Sigmoid colon (tissue), 6 donors: ENCODE measurements at regions not wholly inside any gene's neighbourhood (a gene's known extent, or its start where the extent isn't known, plus 50 kb on each side); places are given as distances from the start of the nearest gene placed in this dataset.

Experiments
- DNase-seq: peaks from one replicate; pipeline ENCODE4 v3.0.0-alpha.2; 2019
- H3K27ac ChIP-seq, 4 donors: fragments of 200-600 bp; sonication (generic); one replicate each; pipeline ENCODE4 v1.5.1; 2016 to 2019; ENCODE audit warnings: mild to moderate bottlenecking in 1 of 4
- H3K27me3 ChIP-seq, 3 donors: fragments of 200-600 bp; sonication (generic); one replicate each; pipeline ENCODE4 v1.5.1; 2019; ENCODE audit warnings: mild to moderate bottlenecking in 1 of 3
- H3K36me3 ChIP-seq, 4 donors: fragments of 200-600 bp; sonication (generic); one replicate each; pipeline ENCODE4 v1.5.1; 2016 to 2019
- H3K4me1 ChIP-seq, 4 donors: fragments of 200-600 bp; sonication (generic); one replicate each; pipeline ENCODE4 v1.5.1; 2017 to 2019
- H3K4me3 ChIP-seq, 4 donors: fragments of 200-600 bp; sonication (generic); one replicate each; pipeline ENCODE4 v1.5.1; 2017 to 2019; ENCODE audit warnings: mild to moderate bottlenecking in 2 of 4, moderate library complexity in 1 of 4
- H3K9me3 ChIP-seq, 4 donors: fragments of 200-600 bp in 3 of 4; sonication (generic) in 3 of 4; one replicate each; pipeline versions ENCODE4 v1.5.1 to v1.6.1; 2013 to 2019
- CTCF ChIP-seq, 4 experiments: fragments of 450-650 bp in 3 of 4; fragments of 200-600 bp in 1 of 4; IDR thresholded peaks; one replicate each; pipeline ENCODE4 v1.5.1; 2016 to 2019; ENCODE audit warnings: antibody characterized with exemption in 4 of 4, mild to moderate bottlenecking in 3 of 4, moderate library complexity in 2 of 4
- EP300 ChIP-seq, 4 donors: sonication (generic); formaldehyde crosslinking; IDR thresholded peaks; one replicate each; pipeline ENCODE4 v1.6.1; 2017; ENCODE audit warnings: antibody characterized with exemption in 4 of 4
- POLR2A ChIP-seq, 2 donors: fragments of 450-650 bp; IDR thresholded peaks; one replicate each; pipeline ENCODE4 v1.6.1; 2016; ENCODE audit warnings: antibody characterized with exemption in 2 of 2, mild to moderate bottlenecking in 2 of 2, moderate library complexity in 2 of 2
- POLR2AphosphoS5 ChIP-seq, 4 donors: sonication (generic); formaldehyde crosslinking; IDR thresholded peaks; one replicate each; pipeline ENCODE4 v1.6.1; 2017; ENCODE audit warnings: antibody characterized with exemption in 4 of 4
- WGBS, 2 donors: extraction: QIAGEN DNeasy Blood & Tissue Kit; methylation state at CpG; one replicate each; pipeline ENCODE4 v1.1.7; 2013; 5-methylcytosine and 5-hydroxymethylcytosine counted together
- intact Hi-C: fragments of 100-400 bp; cut with DNase I; formaldehyde crosslinking; loops from one replicate; pipeline ENCODE4 v1.15.1; 2023
- donor health status: healthy with polysubstance abuse.
- donor health status: healthy.

GRCh38 chr9:111253742-111254437 lies 76.1 kb downstream of the OR2K2 start:
- Histone ChIP-seq H3K27me3 (no peaks in the 10 kb centered on the region), H3K4me1 (no peaks in the 10 kb centered on the region), H3K36me3 (no peaks in the 10 kb centered on the region), H3K27ac (no peak overlapping the region), H3K9me3 (no peaks in the 10 kb centered on the region), H3K4me3 (no peak overlapping the region)
- 88 to 95% methylated on average over 4 of the region's 4 CpGs for WGBS, 2 donors
- intact Hi-C loops, result no loop called here
- no peak for TF ChIP-seq POLR2AphosphoS5 (IDR thresholded peaks at IDR 0.05)
- TF ChIP-seq EP300 (IDR thresholded peaks at IDR 0.05), result no peak
- no peak for TF ChIP-seq CTCF (IDR thresholded peaks at IDR 0.05)
- TF ChIP-seq POLR2A (IDR thresholded peaks at IDR 0.05), result no peak
- DNase-seq, result no peak

- H3K4me1 ChIP-seq, result no peaks in the 10 kb centered on the region
- no peak for DNase-seq
- no peaks in the 10 kb centered on the region for H3K36me3 ChIP-seq
- no peaks in the 10 kb centered on the region for H3K9me3 ChIP-seq
- H3K27ac ChIP-seq, result no peak overlapping the region
- 82 to 89% methylated on average over 8 of the region's 8 CpGs for WGBS, 2 donors
- intact Hi-C loops, result no loop called here
- TF ChIP-seq CTCF (IDR thresholded peaks at IDR 0.05) (no peak), POLR2AphosphoS5 (IDR thresholded peaks at IDR 0.05) (no peak), POLR2A (IDR thresholded peaks at IDR 0.05) (no peak), EP300 (IDR thresholded peaks at IDR 0.05) (no peak)
- no peak overlapping the region for H3K4me3 ChIP-seq
- no peaks in the 10 kb centered on the region for H3K27me3 ChIP-seq
Observed at GRCh38 chr9:111250875-111251842, 78.9 kb downstream of the OR2K2 start.

GRCh38 chr9:111237447-111237846 lies 92.6 kb downstream of the OR2K2 start:
- 74 to 84% methylated on average over 1 of the region's 1 CpG for WGBS, 2 donors
- H3K4me1 ChIP-seq, result no peaks in the 10 kb centered on the region
- H3K9me3 ChIP-seq, result no peaks in the 10 kb centered on the region
- intact Hi-C loops, result no loop called here
- no peak overlapping the region for H3K4me3 ChIP-seq
- no peak for DNase-seq
- TF ChIP-seq POLR2AphosphoS5 (IDR thresholded peaks at IDR 0.05) (no peak), EP300 (IDR thresholded peaks at IDR 0.05) (no peak), CTCF (IDR thresholded peaks at IDR 0.05) (no peak), POLR2A (IDR thresholded peaks at IDR 0.05) (no peak)
- no peak overlapping the region for H3K27ac ChIP-seq
- H3K36me3 ChIP-seq, result no peaks in the 10 kb centered on the region
- H3K27me3 ChIP-seq, result no peaks in the 10 kb centered on the region

- WGBS, 2 donors, result 60 to 75% methylated on average over 2 of the region's 2 CpGs
- Histone ChIP-seq H3K27me3 (no peaks in the 10 kb centered on the region), H3K27ac (no peak overlapping the region), H3K4me1 (no peaks in the 10 kb centered on the region), H3K36me3 (no peaks in the 10 kb centered on the region), H3K4me3 (no peak overlapping the region), H3K9me3 (no peaks in the 10 kb centered on the region)
- DNase-seq, result no peak
- intact Hi-C loops, result no loop called here
- TF ChIP-seq POLR2A (IDR thresholded peaks at IDR 0.05), result no peak
- no peak for TF ChIP-seq CTCF (IDR thresholded peaks at IDR 0.05)
- TF ChIP-seq EP300 (IDR thresholded peaks at IDR 0.05), result no peak
- TF ChIP-seq POLR2AphosphoS5 (IDR thresholded peaks at IDR 0.05), result no peak
Observed at GRCh38 chr9:111236332-111236731, 93.7 kb downstream of the OR2K2 start.
